ENCODE measurements at regions not wholly inside any gene's neighbourhood (a gene's known extent, or its start where the extent isn't known, plus 50 kb on each side); places are given as distances from the start of the nearest gene placed in this dataset.

GRCh38 chr1:213761845-213762407 lies 225.8 kb upstream of the PROX1 start:
- TF ChIP-seq ZNF8 (CRISPR knock-in tag; IDR thresholded peaks at IDR 0.05): no peak
- TF ChIP-seq BACH2 (CRISPR knock-in tag; IDR thresholded peaks at IDR 0.05; ENCODE audit: borderline replicate concordance): no peak
- no peak for ATAC-seq

DNA sequence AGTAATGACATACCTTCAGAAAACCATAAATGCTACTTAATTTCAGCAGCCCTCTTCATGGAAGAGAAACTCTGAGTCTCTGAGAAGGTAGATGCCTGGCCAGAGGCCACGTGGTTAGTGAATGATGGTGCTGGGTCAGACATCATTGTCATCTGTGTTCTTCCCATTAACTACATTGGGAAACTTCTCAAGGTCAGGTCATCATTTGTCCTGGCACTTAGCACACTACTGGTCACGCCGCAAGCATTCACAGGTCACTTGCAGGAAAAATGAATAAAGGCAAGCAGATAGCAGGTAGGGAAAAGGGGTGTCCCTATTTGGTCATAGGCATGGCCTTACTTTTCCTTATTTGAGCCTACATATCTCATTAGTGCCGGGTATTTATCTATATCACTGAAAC lies 220.1 kb upstream of the PROX1 start:
- TF ChIP-seq RARB (CRISPR knock-in tag; IDR thresholded peaks at IDR 0.05) (no peak), ESRRG (CRISPR knock-in tag; IDR thresholded peaks at IDR 0.05) (no peak), ZNF8 (CRISPR knock-in tag; IDR thresholded peaks at IDR 0.05) (no peak), ZFP30 (CRISPR knock-in tag; IDR thresholded peaks at IDR 0.05) (no peak), TSHZ2 (CRISPR knock-in tag; IDR thresholded peaks at IDR 0.05) (no peak), ZFP3 (CRISPR knock-in tag; IDR thresholded peaks at IDR 0.05) (no peak), ZNF565 (CRISPR knock-in tag; conservative IDR thresholded peaks at IDR 0.05; ENCODE audit: low read depth) (no peak), TCF4 (CRISPR knock-in tag; IDR thresholded peaks at IDR 0.05; ENCODE audit: borderline replicate concordance) (no peak), ZNF70 (CRISPR knock-in tag; IDR thresholded peaks at IDR 0.05) (no peak), BACH2 (CRISPR knock-in tag; IDR thresholded peaks at IDR 0.05; ENCODE audit: borderline replicate concordance) (no peak), OSR1 (CRISPR knock-in tag; IDR thresholded peaks at IDR 0.05) (no peak), GLIS3 (CRISPR knock-in tag; IDR thresholded peaks at IDR 0.05) (no peak), POU6F1 (CRISPR knock-in tag; IDR thresholded peaks at IDR 0.05; ENCODE audit: borderline replicate concordance, low read depth) (no peak), ISL1 (CRISPR knock-in tag; IDR thresholded peaks at IDR 0.05) (no peak), CSDC2 (CRISPR knock-in tag; IDR thresholded peaks at IDR 0.05) (no peak), TOX (CRISPR knock-in tag; IDR thresholded peaks at IDR 0.05; ENCODE audit: borderline replicate concordance) (no peak)
- TF ChIP-seq, protein P1, sequence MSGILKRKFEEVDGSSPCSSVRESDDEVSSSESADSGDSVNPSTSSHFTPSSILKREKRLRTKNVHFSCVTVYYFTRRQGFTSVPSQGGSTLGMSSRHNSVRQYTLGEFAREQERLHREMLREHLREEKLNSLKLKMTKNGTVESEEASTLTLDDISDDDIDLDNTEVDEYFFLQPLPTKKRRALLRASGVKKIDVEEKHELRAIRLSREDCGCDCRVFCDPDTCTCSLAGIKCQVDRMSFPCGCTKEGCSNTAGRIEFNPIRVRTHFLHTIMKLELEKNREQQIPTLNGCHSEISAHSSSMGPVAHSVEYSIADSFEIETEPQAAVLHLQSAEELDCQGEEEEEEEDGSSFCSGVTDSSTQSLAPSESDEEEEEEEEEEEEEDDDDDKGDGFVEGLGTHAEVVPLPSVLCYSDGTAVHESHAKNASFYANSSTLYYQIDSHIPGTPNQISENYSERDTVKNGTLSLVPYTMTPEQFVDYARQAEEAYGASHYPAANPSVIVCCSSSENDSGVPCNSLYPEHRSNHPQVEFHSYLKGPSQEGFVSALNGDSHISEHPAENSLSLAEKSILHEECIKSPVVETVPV (CRISPR knock-in tag; IDR thresholded peaks at IDR 0.05): no peak
- TF ChIP-seq, protein P2, sequence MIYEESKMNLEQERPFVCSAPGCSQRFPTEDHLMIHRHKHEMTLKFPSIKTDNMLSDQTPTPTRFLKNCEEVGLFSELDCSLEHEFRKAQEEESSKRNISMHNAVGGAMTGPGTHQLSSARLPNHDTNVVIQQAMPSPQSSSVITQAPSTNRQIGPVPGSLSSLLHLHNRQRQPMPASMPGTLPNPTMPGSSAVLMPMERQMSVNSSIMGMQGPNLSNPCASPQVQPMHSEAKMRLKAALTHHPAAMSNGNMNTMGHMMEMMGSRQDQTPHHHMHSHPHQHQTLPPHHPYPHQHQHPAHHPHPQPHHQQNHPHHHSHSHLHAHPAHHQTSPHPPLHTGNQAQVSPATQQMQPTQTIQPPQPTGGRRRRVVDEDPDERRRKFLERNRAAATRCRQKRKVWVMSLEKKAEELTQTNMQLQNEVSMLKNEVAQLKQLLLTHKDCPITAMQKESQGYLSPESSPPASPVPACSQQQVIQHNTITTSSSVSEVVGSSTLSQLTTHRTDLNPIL (CRISPR knock-in tag; IDR thresholded peaks at IDR 0.05; ENCODE audit: low read depth): no peak
- TF ChIP-seq, protein P3, sequence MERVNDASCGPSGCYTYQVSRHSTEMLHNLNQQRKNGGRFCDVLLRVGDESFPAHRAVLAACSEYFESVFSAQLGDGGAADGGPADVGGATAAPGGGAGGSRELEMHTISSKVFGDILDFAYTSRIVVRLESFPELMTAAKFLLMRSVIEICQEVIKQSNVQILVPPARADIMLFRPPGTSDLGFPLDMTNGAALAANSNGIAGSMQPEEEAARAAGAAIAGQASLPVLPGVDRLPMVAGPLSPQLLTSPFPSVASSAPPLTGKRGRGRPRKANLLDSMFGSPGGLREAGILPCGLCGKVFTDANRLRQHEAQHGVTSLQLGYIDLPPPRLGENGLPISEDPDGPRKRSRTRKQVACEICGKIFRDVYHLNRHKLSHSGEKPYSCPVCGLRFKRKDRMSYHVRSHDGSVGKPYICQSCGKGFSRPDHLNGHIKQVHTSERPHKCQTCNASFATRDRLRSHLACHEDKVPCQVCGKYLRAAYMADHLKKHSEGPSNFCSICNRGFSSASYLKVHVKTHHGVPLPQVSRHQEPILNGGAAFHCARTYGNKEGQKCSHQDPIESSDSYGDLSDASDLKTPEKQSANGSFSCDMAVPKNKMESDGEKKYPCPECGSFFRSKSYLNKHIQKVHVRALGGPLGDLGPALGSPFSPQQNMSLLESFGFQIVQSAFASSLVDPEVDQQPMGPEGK (CRISPR knock-in tag; IDR thresholded peaks at IDR 0.05; ENCODE audit: borderline replicate concordance): no peak
- ATAC-seq: no peak

DNA sequence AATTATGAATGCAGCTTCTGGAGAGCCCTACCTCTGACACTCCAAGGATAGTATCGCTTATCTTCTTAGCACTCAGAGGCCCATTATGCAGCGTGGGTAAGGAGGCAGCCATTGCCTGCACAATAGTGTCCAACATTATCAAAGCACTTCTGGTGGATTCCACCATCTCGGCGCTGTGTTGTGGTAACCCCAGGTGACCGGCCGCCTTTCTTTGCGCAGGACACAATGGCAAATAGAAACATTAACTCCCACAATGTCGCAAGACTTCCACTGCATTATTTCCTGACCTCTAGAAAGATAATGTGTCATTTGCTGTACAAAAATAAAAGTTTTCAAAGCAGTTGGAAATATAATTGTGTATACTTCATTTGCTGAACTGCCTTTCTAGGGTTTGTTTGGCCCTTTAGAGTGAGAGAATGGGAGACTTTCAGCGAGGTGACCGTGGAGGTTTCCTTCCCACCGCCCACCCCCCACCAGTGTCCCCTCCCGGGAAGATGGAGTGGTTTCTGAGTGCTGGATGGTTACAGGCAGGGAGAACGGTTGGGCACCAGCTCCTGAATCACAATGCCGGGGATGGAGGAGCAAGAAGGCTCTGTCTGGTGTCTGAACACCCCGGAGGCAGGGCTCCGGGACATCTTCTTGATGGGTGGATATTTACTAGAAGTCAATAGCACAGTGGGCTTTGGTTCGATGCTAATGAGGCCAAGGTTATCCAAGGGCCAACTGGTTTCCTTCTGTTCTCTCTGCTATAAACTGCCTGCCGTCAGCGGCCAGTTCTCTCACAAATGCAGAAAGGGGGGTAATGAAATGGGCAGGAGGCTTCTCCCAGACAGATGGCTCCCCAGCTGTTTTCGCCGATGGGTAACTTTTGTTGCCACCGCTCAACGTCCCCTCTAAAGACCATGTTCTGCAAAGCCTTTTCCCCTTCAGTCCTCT lies 215.4 kb upstream of the PROX1 start:
- ATAC-seq: no peak
- no peak for TF ChIP-seq PPARA (CRISPR knock-in tag; IDR thresholded peaks at IDR 0.05; ENCODE audit: borderline replicate concordance)
- TF ChIP-seq, protein P1 (CRISPR knock-in tag; IDR thresholded peaks at IDR 0.05): no peak
- TF ChIP-seq TCF4 (CRISPR knock-in tag; IDR thresholded peaks at IDR 0.05; ENCODE audit: borderline replicate concordance): no peak
- TF ChIP-seq TSHZ2 (CRISPR knock-in tag; IDR thresholded peaks at IDR 0.05): no peak
- no peak for TF ChIP-seq SNAI2 (CRISPR knock-in tag; IDR thresholded peaks at IDR 0.05)
- no peak for TF ChIP-seq POU6F1 (CRISPR knock-in tag; IDR thresholded peaks at IDR 0.05; ENCODE audit: borderline replicate concordance, low read depth)

All from SK-N-SH treated with all-trans-retinoic acid at 6 μM for 48 hours (cell line).